GM12891 (cell line): ENCODE measurements at regions not wholly inside any gene's neighbourhood (a gene's known extent, or its start where the extent isn't known, plus 50 kb on each side); places are given as distances from the start of the nearest gene placed in this dataset.

Experiments
- POLR2A ChIP-seq: IDR thresholded peaks from 2 replicates; pipeline ENCODE4 v1.6.1; 2011; ENCODE audit warnings: low read depth, low read length, control low read depth
- POLR2AphosphoS5 ChIP-seq: IDR thresholded peaks from 2 replicates; pipeline ENCODE4 v1.6.1; 2011; ENCODE audit warnings: low read depth, low read length, control low read depth
- SPI1 ChIP-seq: IDR thresholded peaks from 2 replicates; pipeline ENCODE4 v1.6.1; 2011; ENCODE audit warnings: low read depth, low read length, control low read depth
- TAF1 ChIP-seq: IDR thresholded peaks from 2 replicates; pipeline ENCODE4 v1.6.1; 2011; ENCODE audit warnings: low read depth, low read length, control low read depth

GRCh38 chr3:94525043-94525442 lies 462.2 kb downstream of the NSUN3 start:
- TF ChIP-seq TAF1 (no peak), POLR2AphosphoS5 (no peak), SPI1 (no peak), POLR2A (no peak)
